H9 (cell line): ENCODE measurements at regions not wholly inside any gene's neighbourhood (a gene's known extent, or its start where the extent isn't known, plus 50 kb on each side); places are given as distances from the start of the nearest gene placed in this dataset.

Source experiments
- DNase-seq: peaks from one replicate; pipeline ENCODE4 v3.0.0-alpha.2; 2017
- H2AFZ ChIP-seq: one replicate; pipeline ENCODE4 v1.6.1; 2013; ENCODE audit warnings: mild to moderate bottlenecking, low read length, control low read depth, moderate library complexity
- H2AK5ac ChIP-seq: 2 replicates; pipeline ENCODE4 v1.6.1; 2013; ENCODE audit warnings: low read length, control low read depth, mixed read lengths; ENCODE audit not compliant: insufficient read length
- H2BK120ac ChIP-seq: one replicate; pipeline ENCODE4 v1.6.1; 2013; ENCODE audit warnings: low read depth, mild to moderate bottlenecking, low read length, control low read depth, inconsistent platforms; ENCODE audit not compliant: poor library complexity, severe bottlenecking
- H2BK12ac ChIP-seq: 2 replicates; pipeline ENCODE4 v1.6.1; 2013; ENCODE audit warnings: low read length, control low read depth, mixed read lengths, low read depth; ENCODE audit not compliant: insufficient read length
- H2BK15ac ChIP-seq: 2 replicates; pipeline ENCODE4 v1.6.1; 2013; ENCODE audit warnings: low read depth, low read length, control low read depth
- H2BK20ac ChIP-seq: one replicate; pipeline ENCODE4 v1.6.1; 2013; ENCODE audit warnings: low read depth, mild to moderate bottlenecking, low read length, control low read depth, inconsistent platforms; ENCODE audit not compliant: poor library complexity, severe bottlenecking
- H2BK5ac ChIP-seq: 2 replicates; pipeline ENCODE4 v1.6.1; 2013; ENCODE audit warnings: low read length, control low read depth, mixed read lengths; ENCODE audit not compliant: insufficient read length
- H3K14ac ChIP-seq: 2 replicates; pipeline ENCODE4 v1.6.1; 2013; ENCODE audit warnings: low read length, control low read depth; ENCODE audit not compliant: insufficient read depth
- H3K18ac ChIP-seq: 2 replicates; pipeline ENCODE4 v1.6.1; 2013; ENCODE audit warnings: low read depth, mild to moderate bottlenecking, mixed read lengths, low read length, control low read depth; ENCODE audit not compliant: insufficient read length
- H3K23ac ChIP-seq: 2 replicates; pipeline ENCODE4 v1.6.1; 2013; ENCODE audit warnings: low read length, control low read depth, mixed read lengths, low read depth; ENCODE audit not compliant: insufficient read length
- H3K23me2 ChIP-seq: 2 replicates; pipeline ENCODE4 v1.6.1; 2013; ENCODE audit warnings: low read depth, mild to moderate bottlenecking, mixed read lengths, low read length, control low read depth; ENCODE audit not compliant: insufficient read length, poor library complexity, severe bottlenecking
- H3K27ac ChIP-seq: 2 replicates; pipeline ENCODE4 v1.5.1; 2013; ENCODE audit warnings: low read length, control low read depth, mixed read lengths, low read depth; ENCODE audit not compliant: insufficient read length
- H3K27me3 ChIP-seq: 2 replicates; pipeline ENCODE4 v1.6.1; 2013; ENCODE audit warnings: low read length, control low read depth, inconsistent platforms; ENCODE audit not compliant: insufficient read depth
- H3K4ac ChIP-seq: 2 replicates; pipeline ENCODE4 v1.6.1; 2013; ENCODE audit warnings: low read depth, mild to moderate bottlenecking, control low read depth, inconsistent platforms, low read length, moderate library complexity
- H3K4me1 ChIP-seq: 2 replicates; pipeline ENCODE4 v1.6.1; 2013; ENCODE audit warnings: low read length, control low read depth, inconsistent platforms; ENCODE audit not compliant: insufficient read depth
- H3K4me2 ChIP-seq: 2 replicates; pipeline ENCODE4 v1.6.1; 2013; ENCODE audit warnings: low read length, control low read depth, mixed read lengths; ENCODE audit not compliant: insufficient read length, insufficient read depth
- H3K56ac ChIP-seq: 2 replicates; pipeline ENCODE4 v1.6.1; 2013; ENCODE audit warnings: low read depth, mild to moderate bottlenecking, mixed read lengths, low read length, control low read depth; ENCODE audit not compliant: insufficient read length
- H3K79me1 ChIP-seq: 2 replicates; pipeline ENCODE4 v1.6.1; 2013; ENCODE audit warnings: low read depth, mild to moderate bottlenecking, moderate library complexity, low read length, control low read depth, inconsistent platforms; ENCODE audit not compliant: insufficient read depth, poor library complexity, severe bottlenecking
- H3K79me2 ChIP-seq: 2 replicates; pipeline ENCODE4 v1.6.1; 2013; ENCODE audit warnings: low read length, control low read depth, inconsistent platforms; ENCODE audit not compliant: insufficient read depth
- H3K9ac ChIP-seq: 2 replicates; pipeline ENCODE4 v1.6.1; 2013; ENCODE audit warnings: low read length, control low read depth, mixed read lengths; ENCODE audit not compliant: insufficient read length; ENCODE audit errors: extremely low read depth
- H3K9me3 ChIP-seq: one replicate; pipeline ENCODE4 v1.6.1; 2013; ENCODE audit warnings: low read depth, low read length, inconsistent platforms; ENCODE audit not compliant: control insufficient read depth
- H3T11ph ChIP-seq: one replicate; pipeline ENCODE4 v1.6.1; 2013; ENCODE audit warnings: mild to moderate bottlenecking, low read length, control low read depth, inconsistent platforms
- H4K20me1 ChIP-seq: one replicate; pipeline ENCODE4 v1.6.1; 2013; ENCODE audit not compliant: control insufficient read depth, insufficient read length, insufficient read depth
- H4K5ac ChIP-seq: 2 replicates; pipeline ENCODE4 v1.6.1; 2013; ENCODE audit warnings: low read depth, mild to moderate bottlenecking, mixed read lengths, low read length, control low read depth; ENCODE audit not compliant: insufficient read length
- H4K8ac ChIP-seq: replicated peaks from 2 replicates; pipeline ENCODE4 v1.6.1; 2013; ENCODE audit warnings: low read length, control low read depth, mixed read lengths, low read depth; ENCODE audit not compliant: insufficient read length
- H4K91ac ChIP-seq: 2 replicates; pipeline ENCODE4 v1.6.1; 2013; ENCODE audit warnings: low read depth, mild to moderate bottlenecking, moderate library complexity, mixed read lengths, low read length, control low read depth; ENCODE audit not compliant: insufficient read length
- H3K27ac Mint-ChIP-seq, 3 experiments: 2 replicates in 2 of 3; 3 replicates in 1 of 3; pipeline ENCODE4 v1.8.0; 2020 to 2021; ENCODE audit warnings: mixed read lengths in 3 of 3, mild to moderate bottlenecking in 1 of 3, moderate library complexity in 1 of 3
- H3K27me3 Mint-ChIP-seq: 2 replicates; pipeline ENCODE4 v1.8.0; 2021; ENCODE audit warnings: low read depth, mild to moderate bottlenecking, moderate library complexity, mixed read lengths
- H3K36me3 Mint-ChIP-seq, 3 experiments: 2 replicates in 2 of 3; 3 replicates in 1 of 3; pipeline ENCODE4 v1.8.0; 2020 to 2021; ENCODE audit warnings: low read depth in 3 of 3, mixed read lengths in 3 of 3; ENCODE audit not compliant: insufficient read depth in 1 of 3
- H3K4me1 Mint-ChIP-seq, 2 experiments: 2 replicates each; pipeline ENCODE4 v1.8.0; 2020; ENCODE audit warnings: mixed read lengths in 2 of 2
- H3K4me3 Mint-ChIP-seq, 2 experiments: 2 replicates in 1 of 2; 3 replicates in 1 of 2; pipeline ENCODE4 v1.8.0; 2020 to 2021; ENCODE audit warnings: mild to moderate bottlenecking in 2 of 2, mixed read lengths in 2 of 2, moderate library complexity in 1 of 2
- H3K9me3 Mint-ChIP-seq, 2 experiments: 2 replicates in 1 of 2; 3 replicates in 1 of 2; pipeline ENCODE4 v1.8.0; 2020; ENCODE audit warnings: mild to moderate bottlenecking in 2 of 2, mixed read lengths in 2 of 2, moderate library complexity in 1 of 2
- WGBS: extraction: QIAGEN DNeasy Blood & Tissue Kit; methylation state at CpG from one replicate; pipeline ENCODE4 v1.1.7; 2013; ENCODE audit warnings: missing lambda C conversion rate, low lambda C conversion rate, mixed read lengths; ENCODE audit not compliant: insufficient read length; ENCODE audit errors: extremely low coverage; 5-methylcytosine and 5-hydroxymethylcytosine counted together
- TF ChIP-seq, protein P1 (sequence below): fragments of 200-600 bp; sonication (generic); conservative IDR thresholded peaks from 3 replicates; pipeline ENCODE4 v1.8.0; 2021; ENCODE audit warnings: antibody characterized with exemption, mild to moderate bottlenecking

DNA sequence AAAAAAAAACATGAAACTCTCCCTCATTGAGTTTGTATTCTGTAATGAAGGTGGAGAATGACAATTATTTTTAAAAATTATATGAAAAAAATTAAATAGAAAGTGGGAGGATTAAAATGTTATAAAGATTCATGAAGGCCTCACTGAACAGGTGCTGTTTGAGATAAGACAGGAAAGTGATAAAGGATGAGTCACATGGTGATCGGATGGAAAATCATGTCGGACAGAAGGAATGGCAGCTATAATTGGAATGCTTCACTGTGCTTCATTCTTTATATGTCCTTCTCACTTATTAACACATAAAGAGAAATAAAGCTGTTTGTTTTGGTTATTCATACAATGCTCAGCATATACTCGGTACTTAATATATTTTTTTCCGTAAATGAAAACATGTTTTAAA is 464.5 kb upstream of the RGMB start:
- Histone ChIP-seq H3K23ac (no peak overlapping the region), H3K27ac (no peak overlapping the region), H3K18ac (no peak overlapping the region), H3K4me2 (no peak overlapping the region), H4K8ac (no peak overlapping the region), H3K23me2 (no peaks in the 10 kb centered on the region), H4K20me1 (no peaks in the 10 kb centered on the region), H2BK20ac (no peak overlapping the region), H2BK15ac (no peak overlapping the region), H2AK5ac (no peak overlapping the region), H2BK120ac (no peak overlapping the region), H3K79me2 (no peaks in the 10 kb centered on the region), H3K14ac (no peak overlapping the region), H3K79me1 (no peaks in the 10 kb centered on the region), H3K4me1 (peaks cover 7% of the 10 kb centered on the region; the same call in 1 of the 2 replicates), H2BK12ac (no peak overlapping the region), H4K91ac (no peak overlapping the region), H2AFZ (no peak overlapping the region), H3K9me3 (no peaks in the 10 kb centered on the region), H3K27me3 (no peaks in the 10 kb centered on the region), H4K5ac (no peak overlapping the region), H3T11ph (no peak overlapping the region), H2BK5ac (no peak overlapping the region), H3K56ac (no peak overlapping the region), H3K4ac (no peak overlapping the region), H3K9ac (no peak overlapping the region)
- H3K4me1 Mint-ChIP-seq, result peaks cover 12 to 13% of the 10 kb centered on the region in 2 experiments
- no CpG with 5 or more reads among the region's 4 CpGs for whole genome bisulfite sequencing
- H3K9me3 Mint-ChIP-seq, result no peaks in the 10 kb centered on the region
- DNase-seq, result no peak
- H3K27me3 Mint-ChIP-seq, result no peaks in the 10 kb centered on the region
- no peak overlapping the region for H3K27ac Mint-ChIP-seq
- no peaks in the 10 kb centered on the region for H3K36me3 Mint-ChIP-seq
- TF ChIP-seq, protein P1, sequence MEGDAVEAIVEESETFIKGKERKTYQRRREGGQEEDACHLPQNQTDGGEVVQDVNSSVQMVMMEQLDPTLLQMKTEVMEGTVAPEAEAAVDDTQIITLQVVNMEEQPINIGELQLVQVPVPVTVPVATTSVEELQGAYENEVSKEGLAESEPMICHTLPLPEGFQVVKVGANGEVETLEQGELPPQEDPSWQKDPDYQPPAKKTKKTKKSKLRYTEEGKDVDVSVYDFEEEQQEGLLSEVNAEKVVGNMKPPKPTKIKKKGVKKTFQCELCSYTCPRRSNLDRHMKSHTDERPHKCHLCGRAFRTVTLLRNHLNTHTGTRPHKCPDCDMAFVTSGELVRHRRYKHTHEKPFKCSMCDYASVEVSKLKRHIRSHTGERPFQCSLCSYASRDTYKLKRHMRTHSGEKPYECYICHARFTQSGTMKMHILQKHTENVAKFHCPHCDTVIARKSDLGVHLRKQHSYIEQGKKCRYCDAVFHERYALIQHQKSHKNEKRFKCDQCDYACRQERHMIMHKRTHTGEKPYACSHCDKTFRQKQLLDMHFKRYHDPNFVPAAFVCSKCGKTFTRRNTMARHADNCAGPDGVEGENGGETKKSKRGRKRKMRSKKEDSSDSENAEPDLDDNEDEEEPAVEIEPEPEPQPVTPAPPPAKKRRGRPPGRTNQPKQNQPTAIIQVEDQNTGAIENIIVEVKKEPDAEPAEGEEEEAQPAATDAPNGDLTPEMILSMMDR, result no peak
- no peak overlapping the region for H3K4me3 Mint-ChIP-seq
